ENCODE measurements at regions not wholly inside any gene's neighbourhood (a gene's known extent, or its start where the extent isn't known, plus 50 kb on each side); places are given as distances from the start of the nearest gene placed in this dataset.
"Not testable (repeated sequence)": the region's sequence is repeated elsewhere in the genome, so short reads cannot be mapped to it uniquely, and the experiment has no call there.

DNA sequence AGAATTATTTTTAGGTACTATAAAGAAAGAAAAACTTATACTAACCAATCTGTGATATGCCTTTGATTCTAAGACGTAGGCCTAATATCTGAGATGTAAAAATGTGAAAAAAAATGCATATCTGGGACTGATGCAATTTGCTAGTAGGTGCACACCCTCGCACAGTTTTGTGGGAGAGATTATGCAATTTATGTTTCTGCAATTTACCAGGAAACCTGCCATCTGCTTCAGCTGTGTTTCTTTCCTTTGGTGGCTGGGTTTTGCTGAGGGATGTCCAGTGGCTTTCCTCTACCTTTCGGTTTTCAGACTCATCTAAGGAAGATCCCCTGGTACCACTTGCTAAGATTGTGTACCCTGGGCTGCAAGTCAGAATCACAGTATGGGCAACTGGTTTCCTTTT is 186.9 kb downstream of the ZFP64 start:
- no peak for DNase-seq

DNA sequence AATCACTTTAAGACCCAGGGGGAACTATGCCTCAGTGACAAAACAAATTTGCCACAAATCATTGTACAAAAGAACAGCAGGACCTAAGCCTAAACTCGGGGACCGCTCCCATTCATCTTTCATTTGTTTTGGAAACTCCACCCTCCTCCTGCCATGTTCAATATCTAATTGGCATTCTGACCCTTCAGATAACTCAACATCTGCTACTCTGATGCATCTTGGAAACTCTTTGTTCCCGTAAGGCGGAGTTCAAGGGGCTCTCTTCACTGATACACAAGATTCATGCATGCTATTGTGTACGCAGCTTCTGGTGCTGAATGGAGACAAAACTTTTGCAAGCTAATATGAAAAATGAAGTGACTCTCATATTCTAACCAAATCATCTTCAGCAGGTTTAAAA is 187.6 kb downstream of the ZFP64 start:
- DNase-seq, result no peak

DNA sequence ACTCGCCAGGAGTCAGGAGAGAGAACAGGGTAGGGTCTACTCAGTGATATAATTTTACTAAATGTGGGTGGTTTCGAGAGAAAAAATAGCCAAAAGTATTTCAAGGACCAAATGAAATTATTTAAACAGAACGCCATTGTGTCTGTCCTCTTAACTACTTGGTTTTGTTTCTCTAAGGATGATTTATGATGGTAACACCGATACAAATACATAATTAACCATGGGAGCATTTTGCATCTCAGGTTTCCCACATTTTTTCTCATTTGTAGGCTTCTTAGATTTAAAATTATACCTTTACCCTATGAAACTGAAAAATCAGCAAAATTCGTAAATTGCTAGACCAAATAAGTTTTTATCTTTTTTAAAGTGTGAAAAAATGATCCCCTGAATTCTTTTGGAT is 188.2 kb downstream of the ZFP64 start:
- DNase-seq, result no peak

DNA sequence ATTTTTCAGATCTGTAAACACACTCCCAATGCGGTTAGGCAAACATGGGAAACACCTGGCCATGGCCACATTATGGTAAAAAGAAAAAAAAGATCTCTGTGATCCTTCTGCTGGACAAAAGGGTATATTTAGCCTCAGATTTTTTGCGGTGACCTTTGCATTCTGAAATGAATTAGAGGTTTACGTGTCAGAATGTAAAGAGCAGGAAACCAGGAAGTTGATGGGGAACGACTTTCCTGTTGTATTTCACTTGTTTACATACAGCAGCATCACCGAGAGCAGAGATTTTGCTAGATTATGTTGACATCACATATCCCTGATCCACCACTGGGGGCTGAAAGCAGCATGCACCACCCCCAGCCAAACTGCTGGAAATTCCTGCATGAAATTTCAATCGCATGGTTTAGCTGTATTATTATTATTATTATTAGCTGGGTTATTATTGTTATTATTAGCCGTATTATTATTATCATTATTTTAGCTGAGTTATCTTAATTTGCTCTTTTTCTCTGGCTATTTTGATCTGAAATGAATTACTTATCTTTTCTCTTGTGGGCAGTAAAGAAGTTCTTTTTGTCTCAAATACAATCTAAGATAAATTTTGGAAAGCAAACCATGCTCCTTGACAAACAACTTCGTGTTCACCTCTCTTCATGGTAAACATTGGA is 189.4 kb downstream of the ZFP64 start:
- no peak for DNase-seq

DNA sequence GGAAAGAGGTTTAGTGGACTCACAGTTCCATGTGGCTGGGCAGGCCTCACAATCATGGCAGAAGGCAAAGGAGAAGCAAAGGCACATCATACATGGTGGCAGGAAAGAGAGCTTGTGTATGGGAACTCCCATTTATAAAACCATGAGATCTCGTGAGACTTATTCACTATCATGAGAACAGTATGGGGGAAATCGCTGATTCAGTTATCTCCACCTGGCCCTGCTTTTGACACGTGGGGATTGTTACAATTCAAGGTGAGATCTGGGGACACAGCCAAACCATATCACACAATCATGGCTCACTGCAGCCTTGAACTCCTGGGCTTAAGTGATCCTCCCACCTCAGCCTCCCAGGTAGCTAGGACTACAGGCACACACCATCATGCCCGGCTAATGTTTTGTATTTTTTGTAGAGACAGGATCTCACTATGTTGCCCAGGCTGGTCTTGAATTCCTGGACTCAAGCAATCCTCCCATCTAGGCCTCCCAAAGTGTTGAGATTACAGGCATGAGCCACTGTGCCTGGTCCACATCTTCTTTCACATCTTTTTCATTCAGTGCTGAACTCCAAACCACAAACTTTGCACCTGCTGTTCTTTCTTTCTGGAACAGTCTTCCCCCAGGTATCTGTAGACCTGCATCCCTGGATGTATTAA is 194.2 kb downstream of the ZFP64 start:
- DNase-seq, result not testable (repeated sequence)

DNA sequence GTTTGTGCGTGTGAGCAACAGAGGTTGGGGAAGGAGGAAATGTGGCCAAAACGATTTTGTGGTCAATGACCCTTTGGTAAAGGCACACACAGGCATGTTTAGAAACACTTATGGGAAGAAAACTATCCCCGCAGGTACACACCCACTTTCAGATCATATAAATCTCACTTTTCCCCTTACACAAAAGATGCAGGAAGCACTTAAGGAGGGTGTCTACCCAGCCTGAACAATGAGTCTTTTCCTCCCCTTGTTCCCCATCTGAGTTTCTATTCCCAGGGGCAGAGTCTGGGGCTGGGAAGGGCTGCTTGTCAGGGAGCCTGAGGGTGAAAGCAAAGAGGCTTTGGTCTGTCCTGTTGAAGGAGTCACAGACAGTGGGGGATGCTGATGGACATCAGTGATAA is 193.2 kb upstream of the SALL4 start:
- no peak for DNase-seq

DNA sequence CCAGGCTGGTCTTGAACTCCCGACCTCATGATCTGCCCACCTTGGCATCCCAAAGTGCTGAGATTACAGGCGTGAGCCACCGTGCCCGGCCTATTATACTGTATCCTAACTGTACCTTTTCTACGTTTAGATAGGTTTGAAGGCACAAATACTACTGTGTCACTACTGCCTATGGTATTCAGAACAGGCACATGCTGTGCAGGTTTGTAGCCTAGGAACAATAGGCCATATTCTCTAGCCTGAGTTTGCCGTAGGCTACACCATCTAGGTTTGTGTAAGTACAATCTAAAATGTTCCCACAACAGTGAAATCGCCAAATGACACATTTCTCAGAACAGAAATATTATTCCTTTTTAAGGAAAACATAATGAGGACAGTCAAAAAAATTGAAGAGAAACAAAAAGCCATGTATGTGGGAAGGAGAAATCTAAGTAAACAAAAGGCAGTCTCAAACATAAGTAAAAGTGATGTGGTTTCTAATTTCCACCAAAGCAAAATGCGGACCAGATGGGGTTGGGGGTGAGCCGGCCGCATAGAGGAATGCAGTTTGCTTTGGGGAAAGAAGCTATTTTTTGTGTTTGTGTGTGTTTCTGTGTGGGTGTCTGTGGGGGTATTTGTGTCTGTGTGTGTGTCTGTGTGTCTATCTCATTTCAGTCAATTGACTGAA is 192.6 kb upstream of the SALL4 start:
- no peak for DNase-seq

DNA sequence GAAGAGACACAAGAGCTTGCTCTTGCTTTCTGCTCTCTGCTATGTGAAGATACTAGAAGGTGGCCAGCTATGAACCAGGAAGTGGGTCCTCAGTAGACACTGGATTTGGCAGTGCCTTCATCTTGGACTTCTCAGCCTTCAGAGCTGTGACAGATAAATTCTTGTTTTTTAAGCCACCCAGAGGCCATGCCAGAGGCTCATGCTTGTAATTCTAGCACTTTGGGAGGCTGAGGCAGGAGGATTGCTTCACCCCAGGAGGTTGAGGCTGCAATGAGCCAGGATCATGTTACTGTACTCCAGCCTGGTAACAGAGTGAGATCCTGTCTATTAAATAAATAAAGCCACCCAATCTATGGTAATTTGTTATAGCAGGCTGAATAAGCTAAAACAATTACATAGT is 185.5 kb upstream of the SALL4 start:
- no peak for DNase-seq

DNA sequence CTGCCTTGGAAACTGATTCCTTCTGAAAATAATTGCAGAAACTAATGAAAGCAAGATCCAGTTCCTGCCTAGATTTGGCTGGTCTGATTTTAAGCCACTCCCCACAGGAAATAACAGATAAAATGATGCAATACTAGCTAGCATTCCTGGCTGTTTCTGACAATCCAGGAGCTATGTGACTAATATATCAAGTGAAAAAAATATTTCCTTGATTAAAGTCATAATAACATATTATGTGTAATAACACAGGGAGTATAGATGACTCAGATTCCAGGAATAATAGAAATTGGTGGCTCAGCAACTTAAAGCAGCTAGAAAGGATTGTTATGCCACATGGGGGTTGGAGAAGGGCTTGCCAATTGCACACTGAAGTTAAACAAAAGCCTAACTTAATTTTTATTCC is 182.7 kb upstream of the SALL4 start:
- DNase-seq, result no peak

DNA sequence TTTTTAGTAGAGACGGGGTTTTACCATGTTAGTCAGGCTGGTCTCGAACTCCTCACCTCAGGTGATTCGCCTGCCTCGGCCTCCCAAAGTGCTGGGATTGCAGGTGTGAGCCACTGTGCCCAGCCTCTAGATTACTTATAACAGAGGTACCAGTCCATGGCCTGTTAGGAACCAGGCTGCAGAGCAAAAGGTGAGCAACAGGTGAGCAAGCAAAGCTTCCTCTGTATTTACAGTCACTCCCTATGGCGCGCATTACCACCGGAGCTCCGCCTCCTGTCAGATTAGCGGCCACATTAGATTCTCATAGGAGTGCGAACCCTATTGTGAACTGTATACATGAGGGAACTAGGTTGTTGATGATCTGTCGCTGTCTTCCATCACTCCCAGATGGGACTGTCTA is 178.0 kb upstream of the SALL4 start:
- DNase-seq, result no peak

DNA sequence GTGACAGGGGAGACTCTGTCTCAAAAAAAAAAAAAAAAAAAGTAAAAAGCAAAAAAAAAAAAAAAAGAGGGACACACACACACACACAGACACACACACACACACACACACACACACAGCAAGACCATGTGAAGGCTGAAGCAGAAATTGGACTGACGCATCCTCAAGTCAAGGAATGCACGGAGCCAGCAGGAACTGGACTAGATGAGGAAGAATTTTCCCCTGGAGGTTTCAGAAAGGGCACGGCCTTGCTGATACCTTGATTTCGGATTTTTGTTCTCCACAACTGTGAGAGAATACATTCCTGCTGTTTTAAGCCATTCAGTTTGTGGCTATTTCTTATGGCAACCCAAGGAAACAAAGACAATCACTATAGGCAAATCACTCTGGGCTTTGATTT is 176.9 kb upstream of the SALL4 start:
- no peak for DNase-seq

DNA sequence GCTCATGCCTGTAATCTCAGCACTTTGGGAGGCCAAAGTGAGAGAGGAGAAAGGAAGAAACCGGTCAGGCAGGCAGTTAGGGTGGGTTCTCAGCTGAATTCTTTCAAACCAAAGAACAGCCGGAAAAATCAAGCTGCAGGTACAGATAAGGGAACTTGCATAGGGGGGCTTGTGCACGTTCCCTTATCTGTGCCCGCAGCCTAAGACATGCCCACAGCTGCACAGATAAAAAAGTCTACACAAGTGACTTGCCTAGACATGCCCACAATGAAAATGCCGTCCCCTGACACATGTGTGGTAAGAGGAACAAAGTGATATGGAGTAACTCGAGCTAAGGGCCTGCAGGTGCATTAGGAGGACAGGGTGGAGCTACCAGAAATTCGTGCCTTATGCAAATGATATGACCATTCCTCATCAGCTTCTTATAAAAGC is 175.8 kb upstream of the SALL4 start:
- DNase-seq, result no peak

DNA sequence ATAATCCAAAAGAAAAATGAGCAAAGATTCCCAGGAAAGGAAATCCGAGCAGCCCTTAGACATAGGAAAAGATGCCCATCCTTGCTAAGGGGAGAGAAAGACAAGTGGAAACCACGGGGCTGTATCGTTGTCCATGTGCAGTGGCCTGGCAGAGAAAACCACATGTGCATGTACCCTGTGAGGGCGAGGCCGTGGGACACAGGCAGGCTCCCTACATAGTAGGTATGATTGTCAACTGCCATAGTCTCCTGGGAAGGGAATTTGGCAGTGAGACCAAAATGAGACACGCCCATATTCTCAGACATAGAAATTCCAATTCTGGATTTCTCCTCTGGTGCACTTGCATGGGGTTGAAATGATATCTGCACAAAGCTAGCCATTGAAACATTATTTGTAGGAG is 169.7 kb upstream of the SALL4 start:
- DNase-seq, result no peak

DNA sequence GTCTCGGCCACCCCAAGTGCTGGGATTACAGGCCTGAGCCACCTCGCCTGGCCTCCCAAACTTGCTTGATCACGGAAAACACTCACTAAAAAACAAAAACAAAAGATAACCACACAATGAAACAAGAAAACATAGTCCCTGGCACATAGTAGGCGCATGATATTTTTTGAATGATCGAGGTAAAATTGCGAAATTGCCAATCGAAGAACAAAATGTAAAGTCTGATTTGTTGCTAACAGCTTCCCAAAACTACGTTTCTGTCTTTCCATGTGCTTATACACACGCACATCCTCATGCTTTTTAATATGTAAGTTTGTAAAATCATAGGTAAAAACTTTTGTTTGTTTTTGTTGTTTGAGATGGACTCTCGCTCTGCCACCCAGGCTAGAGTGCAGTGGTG is 168.5 kb upstream of the SALL4 start:
- no peak for DNase-seq

DNA sequence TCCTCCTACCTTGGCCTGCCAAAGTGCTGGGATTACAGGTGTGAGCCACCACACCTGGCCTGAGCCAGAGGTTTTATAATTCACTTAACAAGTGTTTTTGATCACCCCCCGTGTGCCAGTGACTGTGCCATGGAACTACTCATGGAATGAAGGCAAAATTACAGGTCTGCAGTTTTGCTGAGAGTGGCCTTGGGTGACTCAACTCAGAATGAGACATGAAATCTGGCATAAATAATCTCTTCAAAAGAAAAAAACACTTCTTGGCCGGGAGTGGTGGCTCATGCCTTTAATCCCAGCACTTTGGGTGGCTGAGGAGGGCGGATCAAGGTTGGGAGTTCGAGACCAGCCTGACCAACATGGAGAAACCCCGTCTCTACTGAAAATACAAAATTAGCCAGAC is 166.9 kb upstream of the SALL4 start:
- DNase-seq, result no peak

DNA sequence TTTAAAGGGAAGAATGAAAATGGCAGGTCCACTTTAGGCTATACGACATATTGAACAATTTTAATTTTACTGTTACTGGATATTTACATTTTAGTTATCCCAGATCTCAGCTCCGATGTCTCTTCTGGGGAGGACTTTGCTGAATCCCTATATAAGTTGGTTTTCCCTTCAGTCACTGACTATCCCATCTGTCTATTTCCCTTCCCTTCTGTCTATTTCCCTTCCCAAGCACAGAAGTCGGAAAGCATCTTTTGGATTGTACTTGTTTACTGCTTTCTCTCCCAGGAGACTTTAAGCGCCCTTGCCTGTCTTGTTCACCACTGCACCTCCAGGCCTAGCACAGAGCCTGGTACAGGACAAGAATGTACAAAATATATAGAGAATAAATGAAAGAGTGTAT is 165.8 kb upstream of the SALL4 start:
- DNase-seq, result no peak

DNA sequence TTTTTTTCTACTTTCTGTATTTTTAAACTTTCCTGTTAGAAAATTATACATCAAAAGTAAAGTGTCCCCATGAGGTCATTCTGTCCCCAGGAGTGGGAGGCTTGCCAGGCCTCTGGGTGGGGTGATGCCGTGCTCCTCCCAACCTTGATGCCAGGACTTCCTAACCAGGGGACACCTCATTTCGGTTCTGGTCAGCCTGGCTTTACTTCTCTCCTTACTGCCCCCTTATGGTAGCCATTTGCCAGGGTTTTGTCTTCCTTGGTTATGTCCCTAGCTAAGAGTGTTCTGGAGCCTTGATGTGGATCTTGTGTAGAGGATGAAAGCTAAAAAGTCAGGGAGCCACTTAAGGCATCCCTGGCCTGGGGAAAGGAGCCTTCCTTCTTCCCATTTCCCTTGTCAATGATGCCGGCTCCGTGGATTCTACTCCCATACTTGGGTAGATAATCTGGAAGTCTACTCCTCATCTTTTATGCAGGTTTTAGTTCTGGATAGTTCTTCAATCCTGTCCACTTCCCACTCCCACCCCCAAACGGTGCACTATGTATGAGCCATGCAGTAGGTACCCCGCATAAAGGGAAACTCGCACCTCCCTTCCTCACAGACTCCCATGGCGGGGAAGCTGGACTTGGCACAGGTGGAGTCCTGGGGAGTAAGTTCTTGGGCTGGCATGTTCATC is 164.1 kb upstream of the SALL4 start:
- peak; percentile 12 to 17 for DNase-seq

DNA sequence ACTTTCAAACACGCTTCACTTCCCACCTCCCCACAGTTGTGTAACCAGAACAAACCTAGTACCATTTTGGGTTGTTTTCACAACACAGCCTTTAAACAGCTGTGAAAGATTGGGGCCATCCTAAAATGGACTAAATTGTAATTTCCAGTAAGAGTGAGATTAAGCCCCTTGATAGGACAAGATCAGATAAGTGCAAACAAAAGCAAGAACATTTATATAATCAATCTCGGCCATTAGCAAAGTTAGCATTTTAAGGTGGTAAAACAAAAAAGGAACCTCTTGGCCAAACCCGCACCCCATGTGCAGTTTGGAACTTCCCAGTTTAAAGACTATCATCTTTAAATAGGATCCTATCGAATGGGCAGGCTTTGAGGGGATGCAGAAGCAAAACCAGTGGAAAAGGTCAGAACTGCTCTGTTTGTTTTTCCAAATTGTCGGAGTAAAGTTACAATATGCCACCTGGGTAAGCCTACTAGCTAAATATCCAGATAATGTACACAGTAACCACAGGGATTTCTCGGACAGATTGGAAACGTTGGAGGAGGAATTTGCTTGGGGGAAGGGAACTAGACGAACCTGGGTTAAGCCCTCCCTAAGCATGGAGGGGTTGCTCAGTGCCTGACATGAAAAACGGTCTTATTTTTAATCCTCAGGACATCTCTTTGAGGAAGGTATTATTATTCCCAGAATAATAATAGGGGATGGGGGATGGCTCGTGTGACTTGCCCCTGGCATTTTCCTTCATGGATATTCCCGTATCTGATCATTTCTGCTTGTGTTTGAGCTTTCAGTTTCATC is 159.8 kb upstream of the SALL4 start:
- DNase-seq, result no peak

DNA sequence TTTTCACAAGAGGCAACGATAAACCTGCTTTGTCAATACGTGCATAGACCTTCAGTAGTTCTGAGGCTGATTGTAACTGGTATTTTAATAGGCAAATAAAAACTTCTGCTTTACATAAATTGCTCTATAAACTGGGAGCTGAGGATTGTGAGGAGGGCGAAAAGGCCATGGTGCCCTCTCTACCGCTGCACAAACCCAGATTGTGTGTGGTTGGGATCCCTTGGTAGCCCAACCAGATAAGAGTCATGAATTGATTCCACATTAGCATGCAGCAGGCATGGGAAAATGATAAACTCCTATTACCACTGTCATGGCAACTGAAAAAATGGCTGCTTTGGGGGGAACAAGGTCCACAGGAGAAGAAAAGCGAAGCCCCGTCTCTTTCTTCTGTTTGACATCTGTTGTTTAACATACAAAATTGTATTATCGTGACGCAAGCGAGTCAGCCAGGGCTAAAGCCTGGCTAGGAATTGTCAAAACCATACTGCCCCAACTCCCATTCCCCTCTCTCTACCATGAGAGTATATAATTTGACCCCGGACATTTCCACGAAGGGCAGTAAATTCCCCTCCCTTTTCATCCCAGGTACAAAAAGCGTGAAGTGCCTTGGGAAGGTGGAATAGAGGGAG is 157.8 kb upstream of the SALL4 start:
- no peak for DNase-seq

DNA sequence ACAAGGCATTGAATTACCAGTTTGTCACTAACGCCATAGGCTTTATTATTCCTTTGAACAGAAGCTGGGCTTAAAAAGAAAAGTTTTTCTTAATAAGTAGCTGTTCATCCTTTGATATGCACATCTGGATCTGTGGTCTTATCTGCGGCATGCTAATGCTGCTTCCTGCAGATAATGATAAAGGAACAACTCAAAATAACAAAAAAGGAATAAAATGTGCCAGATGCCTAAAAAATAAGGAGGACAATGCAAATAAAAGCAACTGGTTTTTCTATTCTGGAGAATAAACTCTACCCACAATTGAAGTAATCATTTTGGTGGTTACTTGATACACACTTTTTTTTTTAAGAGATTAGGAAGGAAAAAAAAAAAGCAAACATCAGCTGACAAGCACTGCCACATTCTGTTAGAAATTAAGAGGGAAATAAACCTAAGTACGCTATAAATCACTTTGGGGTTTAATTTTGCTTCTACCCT is 156.8 kb upstream of the SALL4 start:
- no peak for DNase-seq

DNA sequence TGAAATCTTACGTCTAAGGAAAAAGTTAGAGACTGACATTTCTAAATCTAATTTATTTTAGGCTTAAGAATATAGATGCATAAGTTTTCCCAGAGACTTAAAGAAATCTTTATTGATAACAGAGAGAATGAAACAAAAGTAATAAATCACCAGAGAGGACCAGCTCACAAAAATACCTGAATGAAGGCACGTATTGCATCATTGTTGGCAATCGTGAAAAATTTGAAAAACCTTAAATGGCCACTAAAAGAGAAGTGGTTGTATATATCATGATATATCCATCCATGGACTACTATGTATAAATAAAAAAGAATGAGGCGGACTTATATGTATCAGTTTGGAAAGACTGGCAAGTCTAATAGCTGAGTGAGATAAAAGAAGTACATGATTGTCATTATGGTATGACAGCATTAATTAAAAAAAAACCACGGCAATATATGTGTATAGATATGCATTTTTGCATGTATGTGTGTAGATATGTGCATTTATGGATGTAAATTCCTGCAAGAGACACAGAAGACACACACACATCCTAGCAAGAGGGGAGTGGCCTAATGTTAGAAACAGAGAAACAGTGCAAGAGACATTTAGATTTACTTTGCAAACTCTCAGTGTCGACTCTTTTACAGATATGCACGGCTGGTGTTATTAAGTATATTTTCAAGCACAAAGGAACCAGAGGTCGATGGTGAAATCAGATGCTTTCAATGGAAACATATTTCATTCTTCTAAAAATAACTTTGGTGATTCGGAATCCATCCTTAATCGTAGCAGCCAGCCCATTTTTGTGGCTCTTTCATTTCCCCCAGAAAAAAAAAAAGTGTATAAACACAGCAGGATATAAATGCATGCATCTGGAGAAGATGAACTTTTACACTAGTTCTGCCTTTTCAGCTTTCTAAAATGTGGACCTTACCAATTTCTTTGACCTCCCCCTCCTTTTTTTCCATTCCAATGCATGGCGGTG is 156.1 kb upstream of the SALL4 start:
- no peak for DNase-seq
